ENCODE measurements at regions not wholly inside any gene's neighbourhood (a gene's known extent, or its start where the extent isn't known, plus 50 kb on each side); places are given as distances from the start of the nearest gene placed in this dataset.

- no peak for TF ChIP-seq KDM4A (IDR thresholded peaks at IDR 0.05; ENCODE audit: low read depth, low read length, severe bottlenecking)
- TF ChIP-seq SIN3A (conservative IDR thresholded peaks at IDR 0.05 in 1 of 2, IDR thresholded peaks at IDR 0.05 in 1 of 2; ENCODE audit: low read depth in 1 of 2, low read length in 2 of 2), result no peak
- no peak for TF ChIP-seq MAX (IDR thresholded peaks at IDR 0.05)
Measured at GRCh38 chr4:147339100-147339499, 141.8 kb upstream of the EDNRA start (continued).
